Endodermal cell (in vitro differentiated cells): ENCODE measurements at regions not wholly inside any gene's neighbourhood (a gene's known extent, or its start where the extent isn't known, plus 50 kb on each side); places are given as distances from the start of the nearest gene placed in this dataset.

ENCODE experiments used
- DNase-seq: peaks from one replicate; pipeline ENCODE4 v3.0.0-alpha.2; 2017
- H3K27ac ChIP-seq: 2 replicates; pipeline ENCODE4 v1.5.1; 2013; ENCODE audit warnings: mild to moderate bottlenecking, low read depth, low read length, moderate library complexity
- H3K27me3 ChIP-seq: 2 replicates; pipeline ENCODE4 v1.6.1; 2013; ENCODE audit warnings: mild to moderate bottlenecking, low read length, moderate library complexity; ENCODE audit not compliant: insufficient read depth, control insufficient read depth, poor library complexity, severe bottlenecking
- H3K36me3 ChIP-seq: 2 replicates; pipeline ENCODE4 v1.7.0; 2013; ENCODE audit warnings: mild to moderate bottlenecking, low read length, moderate library complexity; ENCODE audit not compliant: control insufficient read depth, insufficient read depth
- H3K4me1 ChIP-seq: one replicate; pipeline ENCODE4 v1.7.0; 2013; ENCODE audit warnings: low read length; ENCODE audit not compliant: control insufficient read depth, insufficient read depth
- H3K4me3 ChIP-seq: 2 replicates; pipeline ENCODE4 v1.5.1; 2013; ENCODE audit warnings: mild to moderate bottlenecking, low read length, moderate library complexity
- H3K9ac ChIP-seq: 2 replicates; pipeline ENCODE4 v1.6.1; 2013; ENCODE audit warnings: mild to moderate bottlenecking, low read length, moderate library complexity; ENCODE audit not compliant: poor library complexity, severe bottlenecking; ENCODE audit errors: extremely low read depth
- H3K9me3 ChIP-seq: 2 replicates; pipeline ENCODE4 v1.6.1; 2013; ENCODE audit warnings: mild to moderate bottlenecking, low read length, moderate library complexity; ENCODE audit not compliant: control insufficient read depth
- H3K27ac Mint-ChIP-seq: 2 replicates; pipeline ENCODE4 v1.8.0; 2020; ENCODE audit warnings: mixed read lengths
- H3K27me3 Mint-ChIP-seq: 2 replicates; pipeline ENCODE4 v1.8.0; 2021; ENCODE audit warnings: mild to moderate bottlenecking, mixed read lengths; ENCODE audit not compliant: insufficient read depth
- H3K36me3 Mint-ChIP-seq: 2 replicates; pipeline ENCODE4 v1.8.0; 2020; ENCODE audit warnings: low read depth, mixed read lengths
- H3K4me1 Mint-ChIP-seq: 2 replicates; pipeline ENCODE4 v1.8.0; 2020; ENCODE audit warnings: mixed read lengths
- H3K4me3 Mint-ChIP-seq: 2 replicates; pipeline ENCODE4 v1.8.0; 2020; ENCODE audit warnings: mild to moderate bottlenecking, moderate library complexity, mixed read lengths
- H3K9me3 Mint-ChIP-seq: 2 replicates; pipeline ENCODE4 v1.8.0; 2020; ENCODE audit warnings: mild to moderate bottlenecking, mixed read lengths
- CTCF ChIP-seq: fragments of 200-600 bp; sonication (generic); conservative IDR thresholded peaks from 2 replicates; pipeline ENCODE4 v1.5.0; 2021; ENCODE audit warnings: antibody characterized with exemption, mild to moderate bottlenecking
- WGBS, 2 experiments: methylation state at CpG; one replicate each; pipeline versions ENCODE4 v1.1.5 to v1.1.7; 2013; ENCODE audit warnings: missing lambda C conversion rate in 2 of 2, mixed read lengths in 1 of 2; ENCODE audit not compliant: insufficient coverage in 1 of 2, insufficient read length in 1 of 2; 5-methylcytosine and 5-hydroxymethylcytosine counted together

- Histone ChIP-seq H3K4me3 (no peak overlapping the region), H3K9ac (no peak overlapping the region), H3K27me3 (no peaks in the 10 kb centered on the region), H3K36me3 (no peaks in the 10 kb centered on the region), H3K27ac (peak overlapping the region; percentile 100), H3K4me1 (peaks cover 17% of the 10 kb centered on the region), H3K9me3 (no peaks in the 10 kb centered on the region)
- Mint-ChIP-seq H3K27me3 (peaks cover 34% of the 10 kb centered on the region), H3K27ac (peak overlapping the region; percentile 92), H3K4me3 (no peak overlapping the region), H3K9me3 (no peaks in the 10 kb centered on the region), H3K4me1 (peaks cover 58% of the 10 kb centered on the region), H3K36me3 (no peaks in the 10 kb centered on the region)
- peak; percentile 58 for DNase-seq
- 90 to 95% methylated on average over 11 of the region's 11 CpGs for WGBS, 2 experiments
- TF ChIP-seq CTCF = peak; percentile 58
Measured at GRCh38 chr2:128639693-128640092, 321.0 kb upstream of the HS6ST1 start.

- H3K27me3 ChIP-seq = no peaks in the 10 kb centered on the region
- peak; percentile 0 for TF ChIP-seq CTCF
- no peak overlapping the region for H3K4me3 Mint-ChIP-seq
- H3K27me3 Mint-ChIP-seq = peaks cover 34% of the 10 kb centered on the region
- H3K4me1 ChIP-seq = peaks cover 17% of the 10 kb centered on the region
- DNase-seq = peak; percentile 37
- H3K4me1 Mint-ChIP-seq = peaks cover 64% of the 10 kb centered on the region
- H3K9me3 ChIP-seq = no peaks in the 10 kb centered on the region
- H3K27ac Mint-ChIP-seq = no peak overlapping the region
- WGBS, 2 experiments = 93 to 95% methylated on average over 4 of the region's 4 CpGs
- no peaks in the 10 kb centered on the region for H3K36me3 Mint-ChIP-seq
- no peak overlapping the region for H3K4me3 ChIP-seq
- peak overlapping the region; percentile 100 for H3K27ac ChIP-seq
- no peaks in the 10 kb centered on the region for H3K36me3 ChIP-seq
- H3K9me3 Mint-ChIP-seq = no peaks in the 10 kb centered on the region
- no peak overlapping the region for H3K9ac ChIP-seq
Measured at GRCh38 chr2:128640166-128640844, 321.6 kb upstream of the HS6ST1 start.

- H3K36me3 Mint-ChIP-seq = no peaks in the 10 kb centered on the region
- Histone ChIP-seq H3K9me3 (no peaks in the 10 kb centered on the region), H3K36me3 (no peaks in the 10 kb centered on the region), H3K4me3 (no peak overlapping the region), H3K27me3 (no peaks in the 10 kb centered on the region), H3K9ac (no peak overlapping the region), H3K4me1 (peaks cover 22% of the 10 kb centered on the region), H3K27ac (no peak overlapping the region)
- 83 to 91% methylated on average over 5 to 6 of the region's 6 CpGs for WGBS, 2 experiments
- H3K9me3 Mint-ChIP-seq = no peaks in the 10 kb centered on the region
- H3K27ac Mint-ChIP-seq = no peak overlapping the region
- peaks cover 35% of the 10 kb centered on the region for H3K27me3 Mint-ChIP-seq
- no peak for TF ChIP-seq CTCF
- peaks cover 70% of the 10 kb centered on the region for H3K4me1 Mint-ChIP-seq
- no peak overlapping the region for H3K4me3 Mint-ChIP-seq
- DNase-seq = peak; percentile 39
Measured at GRCh38 chr2:128640845-128641360, 322.2 kb upstream of the HS6ST1 start.
